Neural cell (in vitro differentiated cells): ENCODE measurements at regions not wholly inside any gene's neighbourhood (a gene's known extent, or its start where the extent isn't known, plus 50 kb on each side); places are given as distances from the start of the nearest gene placed in this dataset.

ENCODE experiments used
- H2AFZ ChIP-seq: fragments of 200-600, 300-800 bp; sonication (generic), shearing (Covaris generic); 2 replicates; pipeline ENCODE4 v1.6.0; 2014; ENCODE audit warnings: low read depth, mild to moderate bottlenecking, antibody characterized with exemption, low read length, moderate library complexity
- H3F3A ChIP-seq: fragments of 200-600 bp; shearing (Covaris generic); 2 replicates; pipeline ENCODE4 v1.6.1; 2016; ENCODE audit warnings: mild to moderate bottlenecking, moderate library complexity, mixed read lengths, antibody characterized with exemption, low read length; ENCODE audit not compliant: insufficient read depth, poor library complexity, severe bottlenecking
- H3K27ac ChIP-seq: fragments of 200-600, 300-800 bp; sonication (generic), shearing (Covaris generic); 2 replicates; pipeline ENCODE4 v1.5.1; 2014; ENCODE audit warnings: mild to moderate bottlenecking, low read length, moderate library complexity
- H3K27me3 ChIP-seq: fragments of 300-800, 200-600 bp; sonication (generic), shearing (Covaris generic); 2 replicates; pipeline ENCODE4 v1.6.0; 2014; ENCODE audit warnings: mild to moderate bottlenecking, low read depth, low read length, moderate library complexity; ENCODE audit not compliant: insufficient read depth
- H3K36me3 ChIP-seq: fragments of 300-800, 200-600 bp; sonication (generic), shearing (Covaris generic); 2 replicates; pipeline ENCODE4 v1.5.1; 2014; ENCODE audit warnings: mild to moderate bottlenecking, antibody characterized with exemption, low read length, moderate library complexity; ENCODE audit not compliant: insufficient read depth
- H3K4me2 ChIP-seq: fragments of 300-800, 200-600 bp; sonication (generic), shearing (Covaris generic); 2 replicates; pipeline ENCODE4 v1.6.0; 2014; ENCODE audit warnings: mild to moderate bottlenecking, low read length
- H3K4me3 ChIP-seq: fragments of 300-800, 200-600 bp; sonication (generic), shearing (Covaris generic); 2 replicates; pipeline ENCODE4 v1.5.1; 2014; ENCODE audit warnings: mild to moderate bottlenecking, low read length, moderate library complexity
- H3K79me2 ChIP-seq: fragments of 200-600 bp; shearing (Covaris generic); replicated peaks from 2 replicates; pipeline ENCODE4 v1.6.0; 2014; ENCODE audit warnings: mild to moderate bottlenecking, low read length, moderate library complexity; ENCODE audit not compliant: insufficient read depth
- H3K9ac ChIP-seq: fragments of 300-800, 200-600 bp; sonication (generic), shearing (Covaris generic); 2 replicates; pipeline ENCODE4 v1.6.1; 2016; ENCODE audit warnings: mild to moderate bottlenecking, low read length, mixed read lengths
- H3K9me2 ChIP-seq: fragments of 200-600 bp; shearing (Covaris generic); 2 replicates; pipeline ENCODE4 v1.6.1; 2016; ENCODE audit warnings: mild to moderate bottlenecking, low read length, mixed read lengths; ENCODE audit not compliant: insufficient read depth
- H3K9me3 ChIP-seq: fragments of 200-600, 300-800 bp; sonication (generic), shearing (Covaris generic); 2 replicates; pipeline ENCODE4 v1.6.1; 2016; ENCODE audit warnings: mild to moderate bottlenecking, mixed run types, low read length, moderate library complexity, mixed read lengths
- H4K20me1 ChIP-seq: fragments of 200-600 bp; shearing (Covaris generic); 2 replicates; pipeline ENCODE4 v1.6.1; 2016; ENCODE audit warnings: mild to moderate bottlenecking, mixed run types; ENCODE audit not compliant: insufficient read depth
- EP300 ChIP-seq: fragments of 450-650 bp; conservative IDR thresholded peaks from 2 replicates; pipeline ENCODE4 v1.6.1; 2014; ENCODE audit warnings: antibody characterized with exemption, mild to moderate bottlenecking, moderate library complexity; ENCODE audit not compliant: poor library complexity, severe bottlenecking
- EZH2 ChIP-seq: fragments of 200-600, 300-800 bp; shearing (Covaris generic), sonication (generic); IDR thresholded peaks from 2 replicates; pipeline ENCODE4 v1.6.1; 2014; ENCODE audit warnings: antibody characterized with exemption, low read length, borderline replicate concordance, mild to moderate bottlenecking; ENCODE audit not compliant: insufficient read depth, poor library complexity, severe bottlenecking
- MXI1 ChIP-seq: fragments of 450-650 bp; conservative IDR thresholded peaks from 2 replicates; pipeline ENCODE4 v1.6.1; 2014; ENCODE audit warnings: antibody characterized with exemption, mild to moderate bottlenecking; ENCODE audit not compliant: poor library complexity, severe bottlenecking
- POLR2AphosphoS5 ChIP-seq: IDR thresholded peaks from 2 replicates; pipeline ENCODE4 v1.6.1; 2012
- RAD21 ChIP-seq: fragments of 450-650 bp; conservative IDR thresholded peaks from 2 replicates; pipeline ENCODE4 v1.6.1; 2014; ENCODE audit warnings: antibody characterized with exemption, mild to moderate bottlenecking, moderate library complexity
- SMC3 ChIP-seq: fragments of 450-650 bp; conservative IDR thresholded peaks from 2 replicates; pipeline ENCODE4 v1.6.1; 2014; ENCODE audit warnings: antibody characterized with exemption, mild to moderate bottlenecking, moderate library complexity; ENCODE audit not compliant: poor library complexity
- TAF1 ChIP-seq: IDR thresholded peaks from 2 replicates; pipeline ENCODE4 v1.6.1; 2012; ENCODE audit warnings: low read depth
- TF ChIP-seq, protein P1 (sequence below): fragments of 450-650 bp; IDR thresholded peaks from 2 replicates; pipeline ENCODE4 v1.5.1; 2014; ENCODE audit warnings: antibody characterized with exemption, mild to moderate bottlenecking, moderate library complexity; ENCODE audit not compliant: poor library complexity, severe bottlenecking
- TF ChIP-seq, protein P2 (sequence below): IDR thresholded peaks from 2 replicates; pipeline ENCODE4 v1.6.1; 2012; ENCODE audit warnings: borderline replicate concordance

DNA sequence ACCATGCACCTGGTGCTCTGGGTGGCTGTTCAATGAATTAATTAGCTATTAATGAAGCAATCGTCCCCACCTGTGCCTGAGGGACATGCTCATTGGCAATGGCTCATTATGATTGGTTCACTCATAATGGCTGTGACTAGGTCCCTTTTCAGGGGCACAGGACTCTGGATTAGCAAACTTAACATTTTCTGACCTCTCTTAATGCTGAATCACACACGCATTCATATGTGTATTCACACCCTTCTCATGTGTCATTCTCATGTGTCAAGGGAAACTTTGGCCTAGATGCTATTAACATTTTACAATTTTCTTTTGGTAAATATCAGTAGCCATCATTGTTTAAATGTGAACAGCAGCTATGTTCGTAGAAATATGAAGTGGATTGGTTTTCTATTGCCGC lies 98.9 kb upstream of the PMAIP1 start:
- Histone ChIP-seq H3K27me3 (no peaks in the 10 kb centered on the region), H3K9me2 (no peaks in the 10 kb centered on the region), H4K20me1 (no peaks in the 10 kb centered on the region), H3K36me3 (no peaks in the 10 kb centered on the region), H3K4me3 (no peak overlapping the region), H3K4me2 (no peak overlapping the region), H3K27ac (no peak overlapping the region), H3K9me3 (no peaks in the 10 kb centered on the region), H2AFZ (no peak overlapping the region), H3F3A (no peaks in the 10 kb centered on the region), H3K9ac (no peak overlapping the region), H3K79me2 (no peaks in the 10 kb centered on the region)
- TF ChIP-seq EZH2 (no peak), EP300 (no peak), RAD21 (no peak), MXI1 (no peak), SMC3 (no peak), POLR2AphosphoS5 (no peak), TAF1 (no peak)
- TF ChIP-seq, protein P1, sequence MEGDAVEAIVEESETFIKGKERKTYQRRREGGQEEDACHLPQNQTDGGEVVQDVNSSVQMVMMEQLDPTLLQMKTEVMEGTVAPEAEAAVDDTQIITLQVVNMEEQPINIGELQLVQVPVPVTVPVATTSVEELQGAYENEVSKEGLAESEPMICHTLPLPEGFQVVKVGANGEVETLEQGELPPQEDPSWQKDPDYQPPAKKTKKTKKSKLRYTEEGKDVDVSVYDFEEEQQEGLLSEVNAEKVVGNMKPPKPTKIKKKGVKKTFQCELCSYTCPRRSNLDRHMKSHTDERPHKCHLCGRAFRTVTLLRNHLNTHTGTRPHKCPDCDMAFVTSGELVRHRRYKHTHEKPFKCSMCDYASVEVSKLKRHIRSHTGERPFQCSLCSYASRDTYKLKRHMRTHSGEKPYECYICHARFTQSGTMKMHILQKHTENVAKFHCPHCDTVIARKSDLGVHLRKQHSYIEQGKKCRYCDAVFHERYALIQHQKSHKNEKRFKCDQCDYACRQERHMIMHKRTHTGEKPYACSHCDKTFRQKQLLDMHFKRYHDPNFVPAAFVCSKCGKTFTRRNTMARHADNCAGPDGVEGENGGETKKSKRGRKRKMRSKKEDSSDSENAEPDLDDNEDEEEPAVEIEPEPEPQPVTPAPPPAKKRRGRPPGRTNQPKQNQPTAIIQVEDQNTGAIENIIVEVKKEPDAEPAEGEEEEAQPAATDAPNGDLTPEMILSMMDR = no peak
- TF ChIP-seq, protein P2, sequence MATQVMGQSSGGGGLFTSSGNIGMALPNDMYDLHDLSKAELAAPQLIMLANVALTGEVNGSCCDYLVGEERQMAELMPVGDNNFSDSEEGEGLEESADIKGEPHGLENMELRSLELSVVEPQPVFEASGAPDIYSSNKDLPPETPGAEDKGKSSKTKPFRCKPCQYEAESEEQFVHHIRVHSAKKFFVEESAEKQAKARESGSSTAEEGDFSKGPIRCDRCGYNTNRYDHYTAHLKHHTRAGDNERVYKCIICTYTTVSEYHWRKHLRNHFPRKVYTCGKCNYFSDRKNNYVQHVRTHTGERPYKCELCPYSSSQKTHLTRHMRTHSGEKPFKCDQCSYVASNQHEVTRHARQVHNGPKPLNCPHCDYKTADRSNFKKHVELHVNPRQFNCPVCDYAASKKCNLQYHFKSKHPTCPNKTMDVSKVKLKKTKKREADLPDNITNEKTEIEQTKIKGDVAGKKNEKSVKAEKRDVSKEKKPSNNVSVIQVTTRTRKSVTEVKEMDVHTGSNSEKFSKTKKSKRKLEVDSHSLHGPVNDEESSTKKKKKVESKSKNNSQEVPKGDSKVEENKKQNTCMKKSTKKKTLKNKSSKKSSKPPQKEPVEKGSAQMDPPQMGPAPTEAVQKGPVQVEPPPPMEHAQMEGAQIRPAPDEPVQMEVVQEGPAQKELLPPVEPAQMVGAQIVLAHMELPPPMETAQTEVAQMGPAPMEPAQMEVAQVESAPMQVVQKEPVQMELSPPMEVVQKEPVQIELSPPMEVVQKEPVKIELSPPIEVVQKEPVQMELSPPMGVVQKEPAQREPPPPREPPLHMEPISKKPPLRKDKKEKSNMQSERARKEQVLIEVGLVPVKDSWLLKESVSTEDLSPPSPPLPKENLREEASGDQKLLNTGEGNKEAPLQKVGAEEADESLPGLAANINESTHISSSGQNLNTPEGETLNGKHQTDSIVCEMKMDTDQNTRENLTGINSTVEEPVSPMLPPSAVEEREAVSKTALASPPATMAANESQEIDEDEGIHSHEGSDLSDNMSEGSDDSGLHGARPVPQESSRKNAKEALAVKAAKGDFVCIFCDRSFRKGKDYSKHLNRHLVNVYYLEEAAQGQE = no peak

DNA sequence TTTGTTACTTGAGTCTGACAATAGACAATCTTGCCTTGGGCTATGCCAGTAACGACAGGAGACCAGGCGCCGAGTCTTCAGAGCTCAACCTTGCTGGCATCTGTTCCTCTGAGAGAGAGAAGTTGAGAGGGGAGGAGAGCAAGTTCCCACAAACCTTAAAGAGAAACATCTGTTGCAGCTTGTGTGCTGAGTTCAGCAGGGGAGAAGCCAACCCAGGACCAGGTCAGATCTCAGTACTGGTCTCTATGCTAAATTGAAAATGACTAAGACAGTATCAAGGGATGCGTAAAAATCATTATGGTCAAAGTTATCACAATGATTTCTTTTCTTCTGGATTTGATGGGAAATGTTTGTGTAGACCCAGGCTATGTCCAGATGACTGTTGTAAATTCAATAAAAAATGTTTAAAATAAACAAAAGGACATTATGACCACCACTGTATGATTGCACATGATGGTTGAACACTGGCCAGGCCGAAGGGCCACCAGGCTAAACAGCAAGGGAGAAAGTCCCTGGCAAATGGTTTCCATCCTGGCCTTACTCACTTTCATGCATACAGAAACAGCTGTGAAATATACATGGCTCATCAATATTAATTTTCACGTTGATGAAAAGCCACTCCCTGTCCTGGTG lies 100.3 kb upstream of the PMAIP1 start:
- TF ChIP-seq RAD21 (no peak), TAF1 (no peak), SMC3 (no peak)
- Histone ChIP-seq H4K20me1 (no peaks in the 10 kb centered on the region), H3F3A (no peaks in the 10 kb centered on the region), H3K36me3 (no peaks in the 10 kb centered on the region), H2AFZ (no peak overlapping the region), H3K27ac (no peak overlapping the region), H3K27me3 (no peaks in the 10 kb centered on the region), H3K9me2 (no peaks in the 10 kb centered on the region), H3K4me2 (no peak overlapping the region), H3K79me2 (no peaks in the 10 kb centered on the region), H3K9ac (no peak overlapping the region), H3K9me3 (no peaks in the 10 kb centered on the region), H3K4me3 (no peak overlapping the region)
